ENCODE measurements at regions not wholly inside any gene's neighbourhood (a gene's known extent, or its start where the extent isn't known, plus 50 kb on each side); places are given as distances from the start of the nearest gene placed in this dataset.

DNA sequence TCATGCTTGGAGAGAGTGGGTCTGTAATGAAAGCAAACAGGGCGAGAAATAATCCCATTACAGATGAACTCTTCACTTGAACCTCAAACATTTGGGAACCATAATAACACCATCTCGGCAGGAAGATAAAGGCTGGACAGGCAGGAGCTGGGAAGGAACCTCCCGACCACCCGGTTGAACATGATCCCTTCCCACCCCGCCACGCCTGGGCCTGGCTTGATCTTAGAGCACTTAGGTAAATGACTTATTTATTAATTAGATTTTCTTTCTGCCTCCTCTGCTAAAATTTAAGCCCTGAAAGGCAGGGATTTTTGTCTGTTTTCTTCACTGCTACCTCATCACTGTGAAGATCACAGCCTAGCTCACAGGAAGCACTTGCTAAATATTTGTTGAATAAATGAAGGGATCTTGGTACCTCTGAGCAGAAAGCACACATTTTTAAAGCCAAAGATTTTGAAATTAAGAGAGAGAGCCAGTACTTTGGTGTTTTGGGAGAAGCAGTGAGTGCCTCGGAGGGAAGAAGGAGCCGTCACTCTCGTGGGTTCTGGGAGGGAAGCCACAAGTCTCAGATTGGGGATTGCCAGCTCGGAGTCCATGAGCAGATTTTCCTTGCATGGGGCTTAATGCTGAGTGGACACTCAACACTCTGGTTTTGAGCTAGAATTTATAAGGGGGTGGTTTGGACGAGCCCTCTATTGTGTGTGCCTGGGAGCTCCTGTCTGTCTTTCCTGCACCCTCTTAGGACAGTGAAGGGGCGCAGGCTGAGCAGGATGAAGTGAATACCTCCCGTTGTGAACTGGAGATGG is 133.3 kb downstream of the MACROH2A1 start:
- no peak for TF ChIP-seq POLR2A (IDR thresholded peaks at IDR 0.05)
- TF ChIP-seq, protein P1, sequence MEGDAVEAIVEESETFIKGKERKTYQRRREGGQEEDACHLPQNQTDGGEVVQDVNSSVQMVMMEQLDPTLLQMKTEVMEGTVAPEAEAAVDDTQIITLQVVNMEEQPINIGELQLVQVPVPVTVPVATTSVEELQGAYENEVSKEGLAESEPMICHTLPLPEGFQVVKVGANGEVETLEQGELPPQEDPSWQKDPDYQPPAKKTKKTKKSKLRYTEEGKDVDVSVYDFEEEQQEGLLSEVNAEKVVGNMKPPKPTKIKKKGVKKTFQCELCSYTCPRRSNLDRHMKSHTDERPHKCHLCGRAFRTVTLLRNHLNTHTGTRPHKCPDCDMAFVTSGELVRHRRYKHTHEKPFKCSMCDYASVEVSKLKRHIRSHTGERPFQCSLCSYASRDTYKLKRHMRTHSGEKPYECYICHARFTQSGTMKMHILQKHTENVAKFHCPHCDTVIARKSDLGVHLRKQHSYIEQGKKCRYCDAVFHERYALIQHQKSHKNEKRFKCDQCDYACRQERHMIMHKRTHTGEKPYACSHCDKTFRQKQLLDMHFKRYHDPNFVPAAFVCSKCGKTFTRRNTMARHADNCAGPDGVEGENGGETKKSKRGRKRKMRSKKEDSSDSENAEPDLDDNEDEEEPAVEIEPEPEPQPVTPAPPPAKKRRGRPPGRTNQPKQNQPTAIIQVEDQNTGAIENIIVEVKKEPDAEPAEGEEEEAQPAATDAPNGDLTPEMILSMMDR (IDR thresholded peaks at IDR 0.05), result no peak

Data from right lobe of liver (tissue), 4 donors.